ENCODE measurements at regions not wholly inside any gene's neighbourhood (a gene's known extent, or its start where the extent isn't known, plus 50 kb on each side); places are given as distances from the start of the nearest gene placed in this dataset.

GRCh38 chr10:37534166-37534565, 323.2 kb downstream of the ZNF248 start:
- no peak for TF ChIP-seq POLR2A (IDR thresholded peaks at IDR 0.05)
- TF ChIP-seq CTCF (IDR thresholded peaks at IDR 0.05), result no peak

Data from uterus (tissue), 2 donors.